Kidney (tissue), 13 donors: ENCODE measurements at regions not wholly inside any gene's neighbourhood (a gene's known extent, or its start where the extent isn't known, plus 50 kb on each side); places are given as distances from the start of the nearest gene placed in this dataset.

Source experiments
- DNase-seq, 5 donors: peaks; one replicate each; pipeline ENCODE4 v3.0.0-alpha.2; 2013 to 2020
- FAIRE-seq: peaks from 2 replicates; lab custom pipeline; 2012; peaks lifted over from hg19 to GRCh38; lab: Jason Lieb, UNC
- H3K27ac ChIP-seq, 2 donors: one replicate each; pipeline ENCODE4 v1.7.0; 2013; ENCODE audit warnings: low read depth in 2 of 2, low read length in 2 of 2, inconsistent platforms in 1 of 2
- H3K27me3 ChIP-seq: one replicate; pipeline ENCODE4 v1.7.1; 2013; ENCODE audit warnings: low read length, inconsistent platforms; ENCODE audit not compliant: control insufficient read depth, insufficient read depth
- H3K36me3 ChIP-seq, 3 donors: one replicate each; pipeline versions ENCODE4 v1.7.0 to v1.7.1; 2013; ENCODE audit warnings: low read length in 3 of 3, control low read depth in 1 of 3, inconsistent platforms in 1 of 3; ENCODE audit not compliant: insufficient read depth in 3 of 3, control insufficient read depth in 2 of 3
- H3K4me1 ChIP-seq, 3 donors: one replicate each; pipeline versions ENCODE4 v1.7.0 to v1.7.1; 2013; ENCODE audit warnings: low read length in 3 of 3, inconsistent platforms in 1 of 3, low read depth in 1 of 3; ENCODE audit not compliant: control insufficient read depth in 2 of 3, insufficient read depth in 2 of 3
- H3K4me3 ChIP-seq, 3 donors: one replicate each; pipeline versions ENCODE4 v1.7.0 to v1.8.1; 2013; ENCODE audit warnings: low read length in 3 of 3, control low read depth in 1 of 3, inconsistent platforms in 1 of 3
- H3K9ac ChIP-seq, 3 donors: one replicate each; pipeline versions ENCODE4 v1.7.0 to v1.7.1; 2013; ENCODE audit warnings: low read length in 3 of 3, control low read depth in 1 of 3, inconsistent platforms in 1 of 3
- H3K9me3 ChIP-seq, 3 donors: one replicate each; pipeline versions ENCODE4 v1.7.0 to v1.7.1; 2013; ENCODE audit warnings: low read length in 3 of 3, control low read depth in 1 of 3, inconsistent platforms in 1 of 3; ENCODE audit not compliant: control insufficient read depth in 2 of 3, insufficient read depth in 1 of 3
- CTCF ChIP-seq: IDR thresholded peaks from 3 replicates; pipeline ENCODE4 v1.5.1; 2012; ENCODE audit warnings: mild to moderate bottlenecking, moderate library complexity, borderline replicate concordance; ENCODE audit not compliant: insufficient read depth; ENCODE audit errors: extremely low read depth
- intact Hi-C: fragments of 100-400 bp; cut with DNase I; formaldehyde crosslinking; loops from one replicate; pipeline ENCODE4 v1.11.1; 2022
- donor health status: control.
- donor health status: control.
- donor health status: control.
- donor health status: control.
- donor health status: control.
- donor health status: DM: yes; HTN: yes; CAD: no.
- donor health status: Normal renal cell carcinoma (clear cell type).

GRCh38 chr2:182477774-182478173 lies 50.9 kb upstream of the PDE1A start:
- Histone ChIP-seq H3K27me3 (no peaks in the 10 kb centered on the region), H3K27ac (no peak overlapping the region), H3K9ac (no peak overlapping the region), H3K4me3 (no peak overlapping the region), H3K9me3 (no peaks in the 10 kb centered on the region), H3K36me3 (no peaks in the 10 kb centered on the region), H3K4me1 (no peaks in the 10 kb centered on the region)
- DNase-seq (no peak), FAIRE-seq (no peak)
- no peak for TF ChIP-seq CTCF
- intact Hi-C loops = no loop called here

GRCh38 chr2:182481676-182482075 lies 54.8 kb upstream of the PDE1A start:
- DNase-seq = no peak
- no peak overlapping the region for H3K27ac ChIP-seq
- no peaks in the 10 kb centered on the region for H3K27me3 ChIP-seq
- no peak overlapping the region for H3K9ac ChIP-seq
- TF ChIP-seq CTCF = no peak
- FAIRE-seq = no peak
- no peak overlapping the region for H3K4me3 ChIP-seq
- no peaks in the 10 kb centered on the region for H3K9me3 ChIP-seq
- no peaks in the 10 kb centered on the region for H3K36me3 ChIP-seq
- intact Hi-C loops = no loop called here
- H3K4me1 ChIP-seq = no peaks in the 10 kb centered on the region

- Histone ChIP-seq H3K9ac (no peak overlapping the region), H3K27ac (no peak overlapping the region), H3K27me3 (no peaks in the 10 kb centered on the region), H3K36me3 (no peaks in the 10 kb centered on the region), H3K9me3 (no peaks in the 10 kb centered on the region), H3K4me3 (no peak overlapping the region), H3K4me1 (no peaks in the 10 kb centered on the region)
- DNase-seq = no peak
- TF ChIP-seq CTCF = no peak
- FAIRE-seq = no peak
- intact Hi-C loops = no loop called here
Measured at GRCh38 chr2:182482511-182482910, 55.7 kb upstream of the PDE1A start.

- no peak for FAIRE-seq
- Histone ChIP-seq H3K4me3 (no peak overlapping the region), H3K9ac (no peak overlapping the region), H3K9me3 (no peaks in the 10 kb centered on the region), H3K4me1 (no peaks in the 10 kb centered on the region), H3K27ac (no peak overlapping the region), H3K36me3 (no peaks in the 10 kb centered on the region), H3K27me3 (no peaks in the 10 kb centered on the region)
- TF ChIP-seq CTCF = no peak
- no peak for DNase-seq
- intact Hi-C loops = no loop called here
Measured at GRCh38 chr2:182496596-182496995, 69.8 kb upstream of the PDE1A start.
